Neural cell (in vitro differentiated cells): ENCODE measurements at regions not wholly inside any gene's neighbourhood (a gene's known extent, or its start where the extent isn't known, plus 50 kb on each side); places are given as distances from the start of the nearest gene placed in this dataset.

Experiments
- H2AFZ ChIP-seq: fragments of 200-600, 300-800 bp; sonication (generic), shearing (Covaris generic); 2 replicates; pipeline ENCODE4 v1.6.0; 2014; ENCODE audit warnings: low read depth, mild to moderate bottlenecking, antibody characterized with exemption, low read length, moderate library complexity
- H3F3A ChIP-seq: fragments of 200-600 bp; shearing (Covaris generic); 2 replicates; pipeline ENCODE4 v1.6.1; 2016; ENCODE audit warnings: mild to moderate bottlenecking, moderate library complexity, mixed read lengths, antibody characterized with exemption, low read length; ENCODE audit not compliant: insufficient read depth, poor library complexity, severe bottlenecking
- H3K27ac ChIP-seq: fragments of 200-600, 300-800 bp; sonication (generic), shearing (Covaris generic); 2 replicates; pipeline ENCODE4 v1.5.1; 2014; ENCODE audit warnings: mild to moderate bottlenecking, low read length, moderate library complexity
- H3K27me3 ChIP-seq: fragments of 300-800, 200-600 bp; sonication (generic), shearing (Covaris generic); 2 replicates; pipeline ENCODE4 v1.6.0; 2014; ENCODE audit warnings: mild to moderate bottlenecking, low read depth, low read length, moderate library complexity; ENCODE audit not compliant: insufficient read depth
- H3K36me3 ChIP-seq: fragments of 300-800, 200-600 bp; sonication (generic), shearing (Covaris generic); 2 replicates; pipeline ENCODE4 v1.5.1; 2014; ENCODE audit warnings: mild to moderate bottlenecking, antibody characterized with exemption, low read length, moderate library complexity; ENCODE audit not compliant: insufficient read depth
- H3K4me2 ChIP-seq: fragments of 300-800, 200-600 bp; sonication (generic), shearing (Covaris generic); 2 replicates; pipeline ENCODE4 v1.6.0; 2014; ENCODE audit warnings: mild to moderate bottlenecking, low read length
- H3K4me3 ChIP-seq: fragments of 300-800, 200-600 bp; sonication (generic), shearing (Covaris generic); 2 replicates; pipeline ENCODE4 v1.5.1; 2014; ENCODE audit warnings: mild to moderate bottlenecking, low read length, moderate library complexity
- H3K79me2 ChIP-seq: fragments of 200-600 bp; shearing (Covaris generic); replicated peaks from 2 replicates; pipeline ENCODE4 v1.6.0; 2014; ENCODE audit warnings: mild to moderate bottlenecking, low read length, moderate library complexity; ENCODE audit not compliant: insufficient read depth
- H3K9ac ChIP-seq: fragments of 300-800, 200-600 bp; sonication (generic), shearing (Covaris generic); 2 replicates; pipeline ENCODE4 v1.6.1; 2016; ENCODE audit warnings: mild to moderate bottlenecking, low read length, mixed read lengths
- H3K9me2 ChIP-seq: fragments of 200-600 bp; shearing (Covaris generic); 2 replicates; pipeline ENCODE4 v1.6.1; 2016; ENCODE audit warnings: mild to moderate bottlenecking, low read length, mixed read lengths; ENCODE audit not compliant: insufficient read depth
- H3K9me3 ChIP-seq: fragments of 200-600, 300-800 bp; sonication (generic), shearing (Covaris generic); 2 replicates; pipeline ENCODE4 v1.6.1; 2016; ENCODE audit warnings: mild to moderate bottlenecking, mixed run types, low read length, moderate library complexity, mixed read lengths
- H4K20me1 ChIP-seq: fragments of 200-600 bp; shearing (Covaris generic); 2 replicates; pipeline ENCODE4 v1.6.1; 2016; ENCODE audit warnings: mild to moderate bottlenecking, mixed run types; ENCODE audit not compliant: insufficient read depth
- CTCF ChIP-seq: fragments of 450-650 bp; IDR thresholded peaks from 2 replicates; pipeline ENCODE4 v1.5.1; 2014; ENCODE audit warnings: antibody characterized with exemption, mild to moderate bottlenecking, moderate library complexity; ENCODE audit not compliant: poor library complexity, severe bottlenecking
- EP300 ChIP-seq: fragments of 450-650 bp; conservative IDR thresholded peaks from 2 replicates; pipeline ENCODE4 v1.6.1; 2014; ENCODE audit warnings: antibody characterized with exemption, mild to moderate bottlenecking, moderate library complexity; ENCODE audit not compliant: poor library complexity, severe bottlenecking
- EZH2 ChIP-seq: fragments of 200-600, 300-800 bp; shearing (Covaris generic), sonication (generic); IDR thresholded peaks from 2 replicates; pipeline ENCODE4 v1.6.1; 2014; ENCODE audit warnings: antibody characterized with exemption, low read length, borderline replicate concordance, mild to moderate bottlenecking; ENCODE audit not compliant: insufficient read depth, poor library complexity, severe bottlenecking
- MXI1 ChIP-seq: fragments of 450-650 bp; conservative IDR thresholded peaks from 2 replicates; pipeline ENCODE4 v1.6.1; 2014; ENCODE audit warnings: antibody characterized with exemption, mild to moderate bottlenecking; ENCODE audit not compliant: poor library complexity, severe bottlenecking
- POLR2AphosphoS5 ChIP-seq: IDR thresholded peaks from 2 replicates; pipeline ENCODE4 v1.6.1; 2012
- RAD21 ChIP-seq: fragments of 450-650 bp; conservative IDR thresholded peaks from 2 replicates; pipeline ENCODE4 v1.6.1; 2014; ENCODE audit warnings: antibody characterized with exemption, mild to moderate bottlenecking, moderate library complexity
- REST ChIP-seq: IDR thresholded peaks from 2 replicates; pipeline ENCODE4 v1.6.1; 2012; ENCODE audit warnings: borderline replicate concordance
- SMC3 ChIP-seq: fragments of 450-650 bp; conservative IDR thresholded peaks from 2 replicates; pipeline ENCODE4 v1.6.1; 2014; ENCODE audit warnings: antibody characterized with exemption, mild to moderate bottlenecking, moderate library complexity; ENCODE audit not compliant: poor library complexity
- TAF1 ChIP-seq: IDR thresholded peaks from 2 replicates; pipeline ENCODE4 v1.6.1; 2012; ENCODE audit warnings: low read depth

- H3K9me3 ChIP-seq = no peaks in the 10 kb centered on the region
- no peak overlapping the region for H2AFZ ChIP-seq
- no peaks in the 10 kb centered on the region for H4K20me1 ChIP-seq
- H3F3A ChIP-seq = no peaks in the 10 kb centered on the region
- H3K4me2 ChIP-seq = no peak overlapping the region
- H3K9me2 ChIP-seq = no peaks in the 10 kb centered on the region
- H3K9ac ChIP-seq = no peak overlapping the region
- no peak overlapping the region for H3K27ac ChIP-seq
- H3K36me3 ChIP-seq = no peaks in the 10 kb centered on the region
- no peaks in the 10 kb centered on the region for H3K27me3 ChIP-seq
- no peaks in the 10 kb centered on the region for H3K79me2 ChIP-seq
- H3K4me3 ChIP-seq = no peak overlapping the region
- no peak for TF ChIP-seq RAD21
- no peak for TF ChIP-seq POLR2AphosphoS5
- TF ChIP-seq REST = no peak
- no peak for TF ChIP-seq SMC3
- no peak for TF ChIP-seq TAF1
- TF ChIP-seq CTCF = no peak
- no peak for TF ChIP-seq MXI1
- no peak for TF ChIP-seq EZH2
- no peak for TF ChIP-seq EP300
Observed at GRCh38 chr2:204313256-204313655, 232.0 kb upstream of the PARD3B start.

- Histone ChIP-seq H3K27me3 (no peaks in the 10 kb centered on the region), H3F3A (no peaks in the 10 kb centered on the region), H3K9ac (no peak overlapping the region), H4K20me1 (no peaks in the 10 kb centered on the region), H2AFZ (no peak overlapping the region), H3K36me3 (no peaks in the 10 kb centered on the region), H3K27ac (no peak overlapping the region), H3K4me2 (no peak overlapping the region), H3K4me3 (no peak overlapping the region), H3K79me2 (no peaks in the 10 kb centered on the region), H3K9me2 (no peaks in the 10 kb centered on the region), H3K9me3 (no peaks in the 10 kb centered on the region)
- TF ChIP-seq POLR2AphosphoS5 (no peak), REST (no peak), RAD21 (no peak), EP300 (no peak), EZH2 (no peak), SMC3 (no peak), TAF1 (no peak), MXI1 (no peak), CTCF (no peak)
Observed at GRCh38 chr2:204315236-204315662, 230.0 kb upstream of the PARD3B start.
